ENCODE measurements at regions not wholly inside any gene's neighbourhood (a gene's known extent, or its start where the extent isn't known, plus 50 kb on each side); places are given as distances from the start of the nearest gene placed in this dataset.

DNA sequence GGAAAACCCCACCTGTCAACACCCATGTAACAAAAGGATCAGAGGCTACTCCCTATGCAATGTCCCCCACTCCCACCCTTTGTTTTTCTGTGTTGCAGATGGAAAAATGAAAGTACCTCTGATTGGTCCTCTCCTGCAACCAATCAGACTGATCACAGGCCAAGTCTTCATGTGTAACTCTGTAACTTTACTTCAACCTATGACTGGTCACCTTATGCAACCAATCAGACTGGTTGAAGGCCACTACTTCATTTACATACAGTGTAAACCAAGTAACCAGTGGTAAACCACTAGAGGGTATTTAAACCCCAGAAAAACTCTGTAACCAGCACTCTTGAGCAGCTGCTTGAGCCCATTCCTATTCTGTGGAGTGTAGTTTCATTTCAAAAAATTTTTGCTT, 266.3 kb upstream of the OLFM3 start:
- Histone ChIP-seq H3K4me1 (ENCODE audit: insufficient read depth, low read length, poor library complexity, severe bottlenecking) (no peaks in the 10 kb centered on the region), H3K9me3 (ENCODE audit: low read length) (no peaks in the 10 kb centered on the region), H3K27ac (ENCODE audit: low read depth, low read length, poor library complexity, severe bottlenecking) (no peak overlapping the region), H3K9me2 (ENCODE audit: insufficient read depth, low read length) (no peaks in the 10 kb centered on the region), H3K4me2 (ENCODE audit: low read length) (no peak overlapping the region), H4K20me1 (ENCODE audit: insufficient read depth, low read length) (no peaks in the 10 kb centered on the region), H3K36me3 (ENCODE audit: insufficient read depth, low read length) (no peaks in the 10 kb centered on the region), H2AFZ (ENCODE audit: low read length) (no peak overlapping the region), H3K79me2 (ENCODE audit: insufficient read depth, low read depth, low read length) (no peaks in the 10 kb centered on the region), H3K4me3 (ENCODE audit: low read depth, low read length, poor library complexity, severe bottlenecking) (no peak overlapping the region)
- no TSS peak for BruUV-seq (replicated peaks)
- intact Hi-C loops (cut with micrococcal nuclease; ENCODE audit: unreplicated experiment), result no loop called here
- TF ChIP-seq, protein P1, sequence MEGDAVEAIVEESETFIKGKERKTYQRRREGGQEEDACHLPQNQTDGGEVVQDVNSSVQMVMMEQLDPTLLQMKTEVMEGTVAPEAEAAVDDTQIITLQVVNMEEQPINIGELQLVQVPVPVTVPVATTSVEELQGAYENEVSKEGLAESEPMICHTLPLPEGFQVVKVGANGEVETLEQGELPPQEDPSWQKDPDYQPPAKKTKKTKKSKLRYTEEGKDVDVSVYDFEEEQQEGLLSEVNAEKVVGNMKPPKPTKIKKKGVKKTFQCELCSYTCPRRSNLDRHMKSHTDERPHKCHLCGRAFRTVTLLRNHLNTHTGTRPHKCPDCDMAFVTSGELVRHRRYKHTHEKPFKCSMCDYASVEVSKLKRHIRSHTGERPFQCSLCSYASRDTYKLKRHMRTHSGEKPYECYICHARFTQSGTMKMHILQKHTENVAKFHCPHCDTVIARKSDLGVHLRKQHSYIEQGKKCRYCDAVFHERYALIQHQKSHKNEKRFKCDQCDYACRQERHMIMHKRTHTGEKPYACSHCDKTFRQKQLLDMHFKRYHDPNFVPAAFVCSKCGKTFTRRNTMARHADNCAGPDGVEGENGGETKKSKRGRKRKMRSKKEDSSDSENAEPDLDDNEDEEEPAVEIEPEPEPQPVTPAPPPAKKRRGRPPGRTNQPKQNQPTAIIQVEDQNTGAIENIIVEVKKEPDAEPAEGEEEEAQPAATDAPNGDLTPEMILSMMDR (conservative IDR thresholded peaks at IDR 0.05; ENCODE audit: low read length), result no peak
- no peak for TF ChIP-seq EZH2phosphoT487 (IDR thresholded peaks at IDR 0.05; ENCODE audit: borderline replicate concordance, low read depth, low read length)
- DNase-seq (ENCODE audit: low spot score), result no peak
- ChIA-PET POLR2A (no interaction called here), CTCF (ENCODE audit: unreplicated experiment) (no interaction called here)

DNA sequence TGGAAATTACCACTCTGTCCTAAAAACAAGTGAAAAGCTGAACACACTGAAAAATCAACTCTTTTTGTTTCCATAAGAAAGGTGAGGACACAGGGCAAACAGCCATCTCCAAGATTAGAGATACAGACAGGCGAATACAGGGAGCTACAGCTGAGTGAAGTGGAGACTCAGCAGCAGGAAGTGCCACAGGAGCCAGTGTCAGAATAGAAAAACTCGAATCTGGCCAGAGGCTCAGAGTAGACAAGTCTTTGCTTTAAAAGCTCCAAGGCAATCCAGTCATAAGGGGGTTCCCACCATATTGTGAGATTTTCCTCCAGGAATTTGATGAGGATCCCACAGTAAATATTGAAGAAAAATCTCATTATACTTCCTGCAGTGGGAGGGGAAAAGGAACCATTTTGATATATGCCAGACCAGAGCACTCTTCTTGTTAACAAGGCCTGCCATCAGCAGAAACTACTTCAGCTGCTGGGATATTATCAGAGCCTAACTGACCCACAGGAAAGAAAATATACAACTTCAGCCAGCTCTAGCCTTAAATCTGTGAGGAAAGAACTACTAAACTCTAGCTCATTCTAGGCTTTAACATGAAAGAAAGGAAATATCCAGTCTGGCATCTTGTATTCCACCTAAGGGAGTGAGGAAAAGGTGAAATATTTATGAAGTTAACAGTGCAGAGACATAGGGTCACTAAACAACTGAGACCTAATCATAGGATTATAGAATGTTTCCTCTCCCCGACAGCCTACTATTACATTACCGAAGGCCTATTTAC, 256.2 kb upstream of the OLFM3 start:
- H3K4me2 ChIP-seq (ENCODE audit: low read length), result no peak overlapping the region
- no peak overlapping the region for H2AFZ ChIP-seq (ENCODE audit: low read length)
- TF ChIP-seq, protein P1 (conservative IDR thresholded peaks at IDR 0.05; ENCODE audit: low read length), result no peak
- TF ChIP-seq EZH2phosphoT487 (IDR thresholded peaks at IDR 0.05; ENCODE audit: borderline replicate concordance, low read depth, low read length), result no peak
- no peaks in the 10 kb centered on the region for H3K4me1 ChIP-seq (ENCODE audit: insufficient read depth, low read length, poor library complexity, severe bottlenecking)
- ChIA-PET CTCF (ENCODE audit: unreplicated experiment) (no interaction called here), POLR2A (interaction anchor here (0.5 to 1.3 kb wide), 2 partner anchors 14 kb away, joined by 3 to 4 read pairs; no protein-coding TSS in a partner anchor)
- no peaks in the 10 kb centered on the region for H3K79me2 ChIP-seq (ENCODE audit: insufficient read depth, low read depth, low read length)
- intact Hi-C loops (cut with micrococcal nuclease; ENCODE audit: unreplicated experiment), result loop anchor here (5.0 kb wide), 1 partner anchor 184 kb away; no protein-coding TSS in a partner anchor
- DNase-seq (ENCODE audit: low spot score), result no peak
- no peaks in the 10 kb centered on the region for H4K20me1 ChIP-seq (ENCODE audit: insufficient read depth, low read length)
- H3K36me3 ChIP-seq (ENCODE audit: insufficient read depth, low read length), result no peaks in the 10 kb centered on the region
- H3K4me3 ChIP-seq (ENCODE audit: low read depth, low read length, poor library complexity, severe bottlenecking), result no peak overlapping the region
- no peak overlapping the region for H3K27ac ChIP-seq (ENCODE audit: low read depth, low read length, poor library complexity, severe bottlenecking)
- no TSS peak for BruUV-seq (replicated peaks)
- no peaks in the 10 kb centered on the region for H3K9me2 ChIP-seq (ENCODE audit: insufficient read depth, low read length)
- H3K9me3 ChIP-seq (ENCODE audit: low read length), result no peaks in the 10 kb centered on the region

Measured in OCI-LY7 (cell line).